ENCODE measurements at regions not wholly inside any gene's neighbourhood (a gene's known extent, or its start where the extent isn't known, plus 50 kb on each side); places are given as distances from the start of the nearest gene placed in this dataset.

DNA sequence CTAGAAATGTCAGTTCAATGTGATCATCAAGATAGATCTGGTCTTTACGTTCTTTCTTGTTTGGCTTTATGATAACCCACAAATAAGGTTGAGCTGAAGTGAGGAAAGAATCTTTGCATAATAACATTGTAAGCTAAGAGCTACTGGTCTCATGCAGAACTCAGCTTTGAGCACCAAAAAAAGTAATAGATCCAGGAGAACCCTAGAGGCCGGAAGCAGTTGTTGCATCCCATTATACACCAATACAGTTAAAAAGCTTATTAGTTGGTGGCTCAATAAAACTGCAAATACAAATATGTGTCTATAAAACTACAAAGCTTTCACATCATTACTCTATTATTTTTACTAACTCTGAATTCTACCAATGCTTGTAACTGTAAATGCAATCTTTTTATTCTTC lies 85.5 kb upstream of the NUDT12 start:
- no peaks in the 10 kb centered on the region for H3K27me3 Mint-ChIP-seq
- H3K36me3 Mint-ChIP-seq (ENCODE audit: low read depth), result no peaks in the 10 kb centered on the region
- ChIA-PET CTCF (no interaction called here), POLR2A (no interaction called here)
- H3K9me3 Mint-ChIP-seq, result peaks cover 5% of the 10 kb centered on the region
- ATAC-seq (ENCODE audit: low read depth) (no peak), DNase-seq (no peak)
- no peak for TF ChIP-seq CTCF (IDR thresholded peaks at IDR 0.05)
- no peaks in the 10 kb centered on the region for H3K4me1 Mint-ChIP-seq
- no peak overlapping the region for H3K4me3 Mint-ChIP-seq
- intact Hi-C loops (cut with micrococcal nuclease), result no loop called here
- no peak overlapping the region for H3K27ac Mint-ChIP-seq

GRCh38 chr5:103646698-103647614 lies 84.4 kb upstream of the NUDT12 start:
- H3K36me3 Mint-ChIP-seq (ENCODE audit: low read depth), result no peaks in the 10 kb centered on the region
- H3K27ac Mint-ChIP-seq, result no peak overlapping the region
- H3K9me3 Mint-ChIP-seq, result peaks cover 5% of the 10 kb centered on the region
- H3K4me1 Mint-ChIP-seq, result no peaks in the 10 kb centered on the region
- TF ChIP-seq CTCF (IDR thresholded peaks at IDR 0.05), result no peak
- no peak overlapping the region for H3K4me3 Mint-ChIP-seq
- H3K27me3 Mint-ChIP-seq, result no peaks in the 10 kb centered on the region
- ChIA-PET CTCF (no interaction called here), POLR2A (no interaction called here)
- no peak for ATAC-seq (ENCODE audit: low read depth)
- no peak for DNase-seq
- intact Hi-C loops (cut with micrococcal nuclease), result no loop called here

DNA sequence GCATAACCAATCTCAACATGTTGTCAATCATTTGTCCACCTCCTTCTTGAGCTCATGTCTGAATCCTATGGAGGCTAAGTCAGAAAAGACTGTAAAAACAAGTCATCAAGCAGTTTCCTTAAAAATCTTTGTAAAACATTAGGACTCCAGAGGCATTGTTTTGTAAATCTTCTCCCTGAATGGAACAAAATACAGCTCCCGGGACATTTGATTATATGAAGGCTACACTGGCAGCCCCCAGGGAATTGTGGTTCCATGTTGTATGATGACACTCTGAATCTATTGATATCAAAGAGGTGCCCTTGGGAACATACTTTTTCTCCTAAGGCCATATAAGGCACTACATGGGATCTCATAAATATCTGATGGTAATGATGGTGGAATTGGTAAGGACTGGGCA lies 83.2 kb upstream of the NUDT12 start:
- no peaks in the 10 kb centered on the region for H3K27me3 Mint-ChIP-seq
- H3K9me3 Mint-ChIP-seq, result peaks cover 5% of the 10 kb centered on the region
- no peak for TF ChIP-seq CTCF (IDR thresholded peaks at IDR 0.05)
- no peaks in the 10 kb centered on the region for H3K36me3 Mint-ChIP-seq (ENCODE audit: low read depth)
- CTCF ChIA-PET, result no interaction called here
- DNase-seq, result no peak
- no peak overlapping the region for H3K4me3 Mint-ChIP-seq
- ATAC-seq (ENCODE audit: low read depth), result no peak
- POLR2A ChIA-PET, result no interaction called here
- H3K27ac Mint-ChIP-seq, result no peak overlapping the region
- H3K4me1 Mint-ChIP-seq, result no peaks in the 10 kb centered on the region
- intact Hi-C loops (cut with micrococcal nuclease), result no loop called here

GRCh38 chr5:103638979-103639378 lies 76.4 kb upstream of the NUDT12 start:
- peaks cover 2% of the 10 kb centered on the region for H3K9me3 Mint-ChIP-seq
- intact Hi-C loops (cut with micrococcal nuclease), result no loop called here
- no peaks in the 10 kb centered on the region for H3K27me3 Mint-ChIP-seq
- no peak overlapping the region for H3K27ac Mint-ChIP-seq
- DNase-seq (no peak), ATAC-seq (ENCODE audit: low read depth) (no peak)
- no peaks in the 10 kb centered on the region for H3K36me3 Mint-ChIP-seq (ENCODE audit: low read depth)
- POLR2A ChIA-PET, result no interaction called here
- CTCF ChIA-PET, result no interaction called here
- H3K4me3 Mint-ChIP-seq, result no peak overlapping the region
- no peak for TF ChIP-seq CTCF (IDR thresholded peaks at IDR 0.05)
- no peaks in the 10 kb centered on the region for H3K4me1 Mint-ChIP-seq

- no peak for ATAC-seq (ENCODE audit: low read depth)
- no peak for DNase-seq
- Mint-ChIP-seq H3K9me3 (peaks cover 3% of the 10 kb centered on the region), H3K36me3 (ENCODE audit: low read depth) (no peaks in the 10 kb centered on the region), H3K4me1 (no peaks in the 10 kb centered on the region), H3K4me3 (no peak overlapping the region), H3K27ac (no peak overlapping the region), H3K27me3 (no peaks in the 10 kb centered on the region)
- no peak for TF ChIP-seq CTCF (IDR thresholded peaks at IDR 0.05)
- intact Hi-C loops (cut with micrococcal nuclease), result no loop called here
- POLR2A ChIA-PET, result no interaction called here
- CTCF ChIA-PET, result no interaction called here
Measured at GRCh38 chr5:103624675-103625074, 62.1 kb upstream of the NUDT12 start.

All from activated B cell treated with CpG ODN at 0.5 μM for 24 hours (primary cell).